H9 (cell line): ENCODE measurements at regions not wholly inside any gene's neighbourhood (a gene's known extent, or its start where the extent isn't known, plus 50 kb on each side); places are given as distances from the start of the nearest gene placed in this dataset.

Source experiments
- DNase-seq: peaks from one replicate; pipeline ENCODE4 v3.0.0-alpha.2; 2017
- H2AFZ ChIP-seq: one replicate; pipeline ENCODE4 v1.6.1; 2013; ENCODE audit warnings: mild to moderate bottlenecking, low read length, control low read depth, moderate library complexity
- H2AK5ac ChIP-seq: 2 replicates; pipeline ENCODE4 v1.6.1; 2013; ENCODE audit warnings: low read length, control low read depth, mixed read lengths; ENCODE audit not compliant: insufficient read length
- H2BK120ac ChIP-seq: one replicate; pipeline ENCODE4 v1.6.1; 2013; ENCODE audit warnings: low read depth, mild to moderate bottlenecking, low read length, control low read depth, inconsistent platforms; ENCODE audit not compliant: poor library complexity, severe bottlenecking
- H2BK12ac ChIP-seq: 2 replicates; pipeline ENCODE4 v1.6.1; 2013; ENCODE audit warnings: low read length, control low read depth, mixed read lengths, low read depth; ENCODE audit not compliant: insufficient read length
- H2BK15ac ChIP-seq: 2 replicates; pipeline ENCODE4 v1.6.1; 2013; ENCODE audit warnings: low read depth, low read length, control low read depth
- H2BK20ac ChIP-seq: one replicate; pipeline ENCODE4 v1.6.1; 2013; ENCODE audit warnings: low read depth, mild to moderate bottlenecking, low read length, control low read depth, inconsistent platforms; ENCODE audit not compliant: poor library complexity, severe bottlenecking
- H2BK5ac ChIP-seq: 2 replicates; pipeline ENCODE4 v1.6.1; 2013; ENCODE audit warnings: low read length, control low read depth, mixed read lengths; ENCODE audit not compliant: insufficient read length
- H3K14ac ChIP-seq: 2 replicates; pipeline ENCODE4 v1.6.1; 2013; ENCODE audit warnings: low read length, control low read depth; ENCODE audit not compliant: insufficient read depth
- H3K18ac ChIP-seq: 2 replicates; pipeline ENCODE4 v1.6.1; 2013; ENCODE audit warnings: low read depth, mild to moderate bottlenecking, mixed read lengths, low read length, control low read depth; ENCODE audit not compliant: insufficient read length
- H3K23ac ChIP-seq: 2 replicates; pipeline ENCODE4 v1.6.1; 2013; ENCODE audit warnings: low read length, control low read depth, mixed read lengths, low read depth; ENCODE audit not compliant: insufficient read length
- H3K23me2 ChIP-seq: 2 replicates; pipeline ENCODE4 v1.6.1; 2013; ENCODE audit warnings: low read depth, mild to moderate bottlenecking, mixed read lengths, low read length, control low read depth; ENCODE audit not compliant: insufficient read length, poor library complexity, severe bottlenecking
- H3K27ac ChIP-seq: 2 replicates; pipeline ENCODE4 v1.5.1; 2013; ENCODE audit warnings: low read length, control low read depth, mixed read lengths, low read depth; ENCODE audit not compliant: insufficient read length
- H3K27me3 ChIP-seq: 2 replicates; pipeline ENCODE4 v1.6.1; 2013; ENCODE audit warnings: low read length, control low read depth, inconsistent platforms; ENCODE audit not compliant: insufficient read depth
- H3K4ac ChIP-seq: 2 replicates; pipeline ENCODE4 v1.6.1; 2013; ENCODE audit warnings: low read depth, mild to moderate bottlenecking, control low read depth, inconsistent platforms, low read length, moderate library complexity
- H3K4me1 ChIP-seq: 2 replicates; pipeline ENCODE4 v1.6.1; 2013; ENCODE audit warnings: low read length, control low read depth, inconsistent platforms; ENCODE audit not compliant: insufficient read depth
- H3K4me2 ChIP-seq: 2 replicates; pipeline ENCODE4 v1.6.1; 2013; ENCODE audit warnings: low read length, control low read depth, mixed read lengths; ENCODE audit not compliant: insufficient read length, insufficient read depth
- H3K56ac ChIP-seq: 2 replicates; pipeline ENCODE4 v1.6.1; 2013; ENCODE audit warnings: low read depth, mild to moderate bottlenecking, mixed read lengths, low read length, control low read depth; ENCODE audit not compliant: insufficient read length
- H3K79me1 ChIP-seq: 2 replicates; pipeline ENCODE4 v1.6.1; 2013; ENCODE audit warnings: low read depth, mild to moderate bottlenecking, moderate library complexity, low read length, control low read depth, inconsistent platforms; ENCODE audit not compliant: insufficient read depth, poor library complexity, severe bottlenecking
- H3K79me2 ChIP-seq: 2 replicates; pipeline ENCODE4 v1.6.1; 2013; ENCODE audit warnings: low read length, control low read depth, inconsistent platforms; ENCODE audit not compliant: insufficient read depth
- H3K9ac ChIP-seq: 2 replicates; pipeline ENCODE4 v1.6.1; 2013; ENCODE audit warnings: low read length, control low read depth, mixed read lengths; ENCODE audit not compliant: insufficient read length; ENCODE audit errors: extremely low read depth
- H3K9me3 ChIP-seq: one replicate; pipeline ENCODE4 v1.6.1; 2013; ENCODE audit warnings: low read depth, low read length, inconsistent platforms; ENCODE audit not compliant: control insufficient read depth
- H3T11ph ChIP-seq: one replicate; pipeline ENCODE4 v1.6.1; 2013; ENCODE audit warnings: mild to moderate bottlenecking, low read length, control low read depth, inconsistent platforms
- H4K20me1 ChIP-seq: one replicate; pipeline ENCODE4 v1.6.1; 2013; ENCODE audit not compliant: control insufficient read depth, insufficient read length, insufficient read depth
- H4K5ac ChIP-seq: 2 replicates; pipeline ENCODE4 v1.6.1; 2013; ENCODE audit warnings: low read depth, mild to moderate bottlenecking, mixed read lengths, low read length, control low read depth; ENCODE audit not compliant: insufficient read length
- H4K8ac ChIP-seq: replicated peaks from 2 replicates; pipeline ENCODE4 v1.6.1; 2013; ENCODE audit warnings: low read length, control low read depth, mixed read lengths, low read depth; ENCODE audit not compliant: insufficient read length
- H4K91ac ChIP-seq: 2 replicates; pipeline ENCODE4 v1.6.1; 2013; ENCODE audit warnings: low read depth, mild to moderate bottlenecking, moderate library complexity, mixed read lengths, low read length, control low read depth; ENCODE audit not compliant: insufficient read length
- H3K27ac Mint-ChIP-seq, 3 experiments: 2 replicates in 2 of 3; 3 replicates in 1 of 3; pipeline ENCODE4 v1.8.0; 2020 to 2021; ENCODE audit warnings: mixed read lengths in 3 of 3, mild to moderate bottlenecking in 1 of 3, moderate library complexity in 1 of 3
- H3K27me3 Mint-ChIP-seq: 2 replicates; pipeline ENCODE4 v1.8.0; 2021; ENCODE audit warnings: low read depth, mild to moderate bottlenecking, moderate library complexity, mixed read lengths
- H3K36me3 Mint-ChIP-seq, 3 experiments: 2 replicates in 2 of 3; 3 replicates in 1 of 3; pipeline ENCODE4 v1.8.0; 2020 to 2021; ENCODE audit warnings: low read depth in 3 of 3, mixed read lengths in 3 of 3; ENCODE audit not compliant: insufficient read depth in 1 of 3
- H3K4me1 Mint-ChIP-seq, 2 experiments: 2 replicates each; pipeline ENCODE4 v1.8.0; 2020; ENCODE audit warnings: mixed read lengths in 2 of 2
- H3K4me3 Mint-ChIP-seq, 2 experiments: 2 replicates in 1 of 2; 3 replicates in 1 of 2; pipeline ENCODE4 v1.8.0; 2020 to 2021; ENCODE audit warnings: mild to moderate bottlenecking in 2 of 2, mixed read lengths in 2 of 2, moderate library complexity in 1 of 2
- H3K9me3 Mint-ChIP-seq, 2 experiments: 2 replicates in 1 of 2; 3 replicates in 1 of 2; pipeline ENCODE4 v1.8.0; 2020; ENCODE audit warnings: mild to moderate bottlenecking in 2 of 2, mixed read lengths in 2 of 2, moderate library complexity in 1 of 2
- CTCF ChIP-seq: fragments of 200-600 bp; sonication (generic); conservative IDR thresholded peaks from 3 replicates; pipeline ENCODE4 v1.8.0; 2021; ENCODE audit warnings: antibody characterized with exemption, mild to moderate bottlenecking
- WGBS: extraction: QIAGEN DNeasy Blood & Tissue Kit; methylation state at CpG from one replicate; pipeline ENCODE4 v1.1.7; 2013; ENCODE audit warnings: missing lambda C conversion rate, low lambda C conversion rate, mixed read lengths; ENCODE audit not compliant: insufficient read length; ENCODE audit errors: extremely low coverage; 5-methylcytosine and 5-hydroxymethylcytosine counted together

DNA sequence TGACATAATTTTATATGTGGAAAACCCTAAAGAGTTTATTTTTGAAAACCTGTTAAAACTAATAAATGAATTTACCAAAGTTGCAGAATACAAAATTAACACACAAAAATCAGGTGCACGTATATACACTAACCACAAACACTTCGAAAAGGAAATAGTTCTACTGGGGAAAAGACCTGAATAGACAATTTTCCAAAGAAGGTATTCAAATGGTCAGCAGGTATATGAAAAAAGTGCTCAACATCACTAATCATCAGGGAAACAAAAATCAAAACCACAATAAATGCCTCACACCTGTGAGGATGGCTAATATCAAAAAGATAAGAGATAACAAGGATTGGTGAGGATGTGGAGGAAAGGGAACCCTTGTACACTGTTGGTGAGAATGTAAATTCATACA lies 110.6 kb downstream of the PXDC1 start:
- no peak overlapping the region for H2AK5ac ChIP-seq
- no peak overlapping the region for H3T11ph ChIP-seq
- H3K9me3 ChIP-seq = no peaks in the 10 kb centered on the region
- no peak overlapping the region for H2BK5ac ChIP-seq
- no peak overlapping the region for H3K4ac ChIP-seq
- no peak overlapping the region for H2AFZ ChIP-seq
- no peaks in the 10 kb centered on the region for H3K23me2 ChIP-seq
- no peak overlapping the region for H2BK12ac ChIP-seq
- H3K79me1 ChIP-seq = no peaks in the 10 kb centered on the region
- no peak overlapping the region for H3K23ac ChIP-seq
- no peaks in the 10 kb centered on the region for H3K9me3 Mint-ChIP-seq
- no peak for TF ChIP-seq CTCF
- H3K27ac ChIP-seq = no peak overlapping the region
- H4K8ac ChIP-seq = no peak overlapping the region
- H2BK15ac ChIP-seq = no peak overlapping the region
- H3K4me2 ChIP-seq = no peak overlapping the region
- no peak overlapping the region for H4K91ac ChIP-seq
- H3K27me3 ChIP-seq = no peaks in the 10 kb centered on the region
- no peak overlapping the region for H3K14ac ChIP-seq
- H3K27me3 Mint-ChIP-seq = peaks cover 5% of the 10 kb centered on the region; the same call in 1 of the 2 replicates
- no peak overlapping the region for H3K56ac ChIP-seq
- H4K20me1 ChIP-seq = no peaks in the 10 kb centered on the region
- WGBS = no CpG with 5 or more reads among the region's 2 CpGs
- no peak overlapping the region for H3K18ac ChIP-seq
- no peak overlapping the region for H3K9ac ChIP-seq
- H3K4me1 ChIP-seq = no peaks in the 10 kb centered on the region
- H3K27ac Mint-ChIP-seq = no peak overlapping the region
- H4K5ac ChIP-seq = no peak overlapping the region
- no peaks in the 10 kb centered on the region for H3K36me3 Mint-ChIP-seq
- no peak overlapping the region for H3K4me3 Mint-ChIP-seq
- H2BK120ac ChIP-seq = no peak overlapping the region
- peaks cover 0 to 2% of the 10 kb centered on the region in 2 experiments; a peak in 1 of 4 replicates for H3K4me1 Mint-ChIP-seq
- H3K79me2 ChIP-seq = no peaks in the 10 kb centered on the region
- DNase-seq = no peak
- no peak overlapping the region for H2BK20ac ChIP-seq
